RCC 7860 (cell line): ENCODE measurements at regions not wholly inside any gene's neighbourhood (a gene's known extent, or its start where the extent isn't known, plus 50 kb on each side); places are given as distances from the start of the nearest gene placed in this dataset.

Experiments used
- DNase-seq: peaks from one replicate; pipeline ENCODE4 v3.0.0-alpha.2; 2015; ENCODE audit warnings: low spot score
- FAIRE-seq: peaks from 2 replicates; lab custom pipeline; 2012; peaks lifted over from hg19 to GRCh38; lab: Jason Lieb, UNC

GRCh38 chr4:123898946-123899666 is 502.5 kb downstream of the SPRY1 start:
- FAIRE-seq, result no peak
- DNase-seq, result no peak

GRCh38 chr4:123904882-123905281 is 508.3 kb downstream of the SPRY1 start:
- no peak for DNase-seq
- no peak for FAIRE-seq

GRCh38 chr4:123913598-123913997 is 517.0 kb downstream of the SPRY1 start:
- no peak for DNase-seq
- FAIRE-seq, result no peak

DNA sequence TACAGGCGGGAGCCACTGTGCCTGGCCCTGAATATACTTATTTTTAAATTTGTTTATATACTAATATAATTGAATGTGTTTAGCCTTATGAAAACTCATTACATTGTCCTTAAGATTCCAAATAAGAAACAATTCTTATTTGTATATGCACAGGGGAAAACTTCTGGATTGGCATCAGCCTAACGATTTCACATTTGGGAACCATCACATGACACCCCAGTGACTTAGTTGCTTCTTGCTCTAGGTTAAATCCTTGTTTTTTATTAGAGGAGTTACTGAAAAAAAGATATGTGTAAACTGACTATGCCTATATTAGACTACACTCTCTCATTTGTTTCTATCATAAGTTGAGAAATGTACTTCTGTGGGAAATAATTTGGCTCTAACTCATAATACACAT is 520.2 kb downstream of the SPRY1 start:
- DNase-seq, result no peak

DNA sequence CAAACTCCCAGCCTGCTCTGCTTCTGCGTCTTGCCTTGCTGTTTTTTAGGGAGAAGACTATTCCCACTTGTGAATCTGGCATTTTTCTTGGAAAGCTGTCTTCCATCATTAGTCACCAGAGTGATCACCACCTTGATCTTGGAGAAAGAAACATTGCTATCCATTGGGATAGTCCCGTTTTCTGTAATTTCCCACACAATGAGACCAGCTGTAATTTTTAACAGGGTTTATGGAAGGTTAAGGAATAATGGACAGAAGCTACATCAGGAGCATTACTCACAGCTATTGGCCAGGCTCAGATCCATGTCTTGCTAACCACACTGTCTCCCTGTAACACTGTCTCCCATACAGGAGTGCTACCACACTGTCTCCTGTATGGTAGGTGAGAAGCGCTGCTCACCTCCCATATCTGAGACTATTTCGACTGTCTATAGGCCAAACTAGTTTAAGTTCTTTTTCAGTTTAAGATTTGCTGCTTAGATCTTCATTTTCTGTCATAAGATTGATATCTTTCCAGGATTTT is 523.0 kb downstream of the SPRY1 start:
- DNase-seq, result no peak

More for the DNA sequence above, 520.2 kb downstream of the SPRY1 start:
- FAIRE-seq, result no peak

DNA sequence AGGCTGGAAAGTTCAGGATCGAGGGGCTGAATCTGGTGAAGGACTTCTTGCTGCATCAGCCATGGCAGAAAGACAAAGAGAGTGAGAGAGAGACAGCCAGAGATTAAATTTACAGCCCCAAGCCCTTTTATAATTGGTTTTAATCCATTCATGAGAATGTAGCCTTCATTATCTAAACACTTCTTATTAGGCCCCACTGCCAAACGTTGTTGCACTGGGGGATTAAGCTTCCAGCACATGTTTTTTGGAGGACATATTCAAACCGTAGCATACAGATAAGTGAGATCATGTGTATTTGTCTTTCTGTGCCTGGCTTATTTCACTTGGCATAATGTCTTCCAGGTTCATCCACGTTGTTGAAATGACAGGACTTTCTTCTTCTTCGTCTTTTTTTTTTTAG is 524.7 kb downstream of the SPRY1 start:
- FAIRE-seq (no peak), DNase-seq (no peak)

More for the DNA sequence above, 523.0 kb downstream of the SPRY1 start:
- FAIRE-seq, result no peak

GRCh38 chr4:123922847-123923246 is 526.3 kb downstream of the SPRY1 start:
- FAIRE-seq (no peak), DNase-seq (no peak)

DNA sequence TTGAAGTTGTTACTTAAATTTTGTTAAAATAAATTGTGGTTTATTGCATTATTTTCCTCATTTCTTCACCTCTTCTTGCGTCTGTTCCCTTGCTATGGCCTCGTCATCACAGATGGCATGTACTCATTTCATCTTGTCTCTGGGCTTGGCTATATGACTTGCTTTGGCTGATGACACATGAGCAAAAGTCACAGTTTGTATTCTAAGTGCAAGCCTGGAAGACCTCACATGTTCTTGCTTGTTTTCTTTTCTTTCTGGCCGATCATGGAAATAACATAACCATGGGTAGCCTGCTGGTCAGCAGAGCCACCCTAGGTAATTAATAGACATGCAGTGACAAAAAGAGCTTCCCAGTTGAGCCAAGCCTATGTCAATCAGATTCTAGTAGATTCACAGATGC is 527.9 kb downstream of the SPRY1 start:
- FAIRE-seq (no peak), DNase-seq (no peak)

DNA sequence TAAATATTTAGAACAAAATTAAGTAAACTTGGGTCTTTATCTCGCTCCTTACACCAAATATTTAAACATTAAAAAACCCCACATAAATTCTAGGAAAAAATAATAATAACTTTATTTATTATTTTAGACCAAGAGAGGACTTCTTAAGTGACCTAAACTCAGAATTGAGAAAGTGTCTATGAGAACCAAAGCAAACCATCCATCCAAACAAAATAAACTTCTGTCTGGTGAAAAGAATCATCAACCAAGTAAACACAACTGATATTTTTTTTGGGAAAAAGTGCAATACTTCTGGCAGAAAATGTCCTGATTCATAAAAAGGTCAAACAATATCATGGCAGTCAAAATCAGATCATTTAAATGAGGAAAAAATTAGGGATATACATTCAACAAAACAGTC is 533.0 kb downstream of the SPRY1 start:
- no peak for FAIRE-seq

DNA sequence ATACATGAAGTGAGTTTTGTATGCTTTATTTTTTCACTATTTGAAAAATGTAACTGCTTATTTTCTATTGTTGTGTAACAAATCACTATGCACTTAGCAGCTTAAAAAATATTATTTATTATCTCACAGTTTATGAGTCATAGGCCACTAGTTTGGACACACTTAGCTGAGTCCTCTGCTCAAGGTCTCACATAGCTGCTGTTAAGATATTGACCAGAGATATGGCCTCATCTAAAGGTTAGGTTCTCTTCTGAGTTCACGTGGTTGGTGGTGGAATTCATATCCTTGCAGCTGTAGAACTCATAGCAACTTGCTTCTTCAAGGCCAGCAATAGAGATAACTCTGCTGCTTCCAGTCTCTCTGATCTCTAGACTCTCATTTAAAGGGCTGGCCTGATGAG is 534.4 kb downstream of the SPRY1 start:
- FAIRE-seq (no peak), DNase-seq (no peak)

More for the DNA sequence above, 533.0 kb downstream of the SPRY1 start:
- no peak for DNase-seq

GRCh38 chr4:123934096-123934495 is 537.5 kb downstream of the SPRY1 start:
- FAIRE-seq (no peak), DNase-seq (no peak)

DNA sequence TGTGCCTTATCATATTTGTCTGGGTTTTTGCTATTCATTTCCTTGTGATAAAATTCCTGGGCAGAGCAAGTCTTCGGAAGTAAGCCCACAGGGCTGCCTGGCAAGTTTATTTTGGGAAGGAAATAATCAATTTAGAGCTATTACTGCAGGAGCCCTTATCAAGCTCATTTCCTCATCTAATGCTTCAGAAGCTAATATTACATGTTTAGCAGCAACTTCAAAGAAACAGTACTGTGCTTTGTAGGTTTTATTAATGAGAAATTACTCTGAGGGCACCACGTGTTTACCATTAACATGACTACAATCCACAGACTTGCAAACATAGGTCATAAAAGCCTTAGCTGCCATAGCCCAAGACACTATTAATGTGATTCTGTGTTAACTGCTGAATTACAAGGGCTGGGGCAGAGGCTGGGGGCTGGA is 540.0 kb downstream of the SPRY1 start:
- no peak for FAIRE-seq
- no peak for DNase-seq

GRCh38 chr4:123937581-123937980 is 541.0 kb downstream of the SPRY1 start:
- FAIRE-seq (no peak), DNase-seq (no peak)

DNA sequence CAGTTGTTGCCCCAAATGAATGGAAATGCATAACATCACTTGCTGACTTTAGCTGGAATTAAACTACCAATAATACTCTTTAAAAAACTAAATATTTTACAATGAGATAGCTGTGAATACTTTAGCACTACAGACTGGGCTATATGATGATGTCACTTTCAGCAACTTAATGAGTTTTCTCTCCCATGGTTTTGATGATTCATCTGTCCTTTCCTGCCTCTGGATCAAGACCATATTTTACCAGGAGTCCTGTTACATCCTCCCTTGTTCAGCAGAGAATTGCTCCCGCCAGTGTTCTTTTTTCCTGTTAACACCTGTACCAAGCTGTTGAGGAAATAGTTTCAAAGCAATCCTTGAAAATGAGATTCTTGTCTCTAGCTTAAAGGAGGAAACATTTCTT is 543.0 kb downstream of the SPRY1 start:
- peak; percentile 42 for DNase-seq
- no peak for FAIRE-seq

DNA sequence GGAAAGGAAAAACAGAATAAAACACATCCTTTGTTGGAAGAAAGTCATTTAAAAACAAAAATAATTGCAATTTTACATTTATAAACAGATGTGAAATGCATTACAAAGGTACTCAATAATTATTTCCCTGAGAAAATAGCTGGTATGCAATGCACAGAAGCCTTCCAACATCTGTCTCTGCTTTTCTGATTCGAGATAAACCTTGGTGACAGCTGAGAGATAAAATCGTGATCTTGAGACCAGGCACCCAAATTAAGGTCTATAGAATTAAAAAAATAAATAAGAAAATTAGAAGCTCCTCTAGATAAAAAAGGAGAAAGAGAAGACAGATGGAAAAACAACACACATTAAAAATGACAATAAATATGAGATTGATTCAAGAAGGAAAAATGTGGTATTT is 544.0 kb downstream of the SPRY1 start:
- FAIRE-seq, result no peak
- DNase-seq, result no peak

DNA sequence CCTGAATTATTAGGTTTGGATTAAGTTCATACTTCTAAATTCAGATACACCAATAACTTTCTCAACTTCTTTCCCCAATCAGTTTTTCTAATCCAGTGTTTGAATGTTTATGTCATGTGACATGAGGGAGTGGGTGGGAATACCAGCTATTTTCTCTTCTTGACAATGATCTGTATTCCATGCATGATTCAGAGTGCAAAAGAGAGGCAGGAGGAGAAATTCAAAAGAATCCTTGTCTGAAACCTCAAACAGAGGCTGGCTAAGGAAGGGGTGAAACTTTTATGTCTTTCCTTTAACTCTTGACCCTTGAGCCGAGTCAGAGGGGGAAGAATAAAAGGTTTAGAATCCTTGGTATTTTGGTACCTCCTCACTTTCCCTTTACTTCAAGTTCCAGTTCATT is 544.7 kb downstream of the SPRY1 start:
- FAIRE-seq, result no peak
- no peak for DNase-seq

GRCh38 chr4:123943976-123944375 is 547.4 kb downstream of the SPRY1 start:
- DNase-seq (no peak), FAIRE-seq (no peak)

DNA sequence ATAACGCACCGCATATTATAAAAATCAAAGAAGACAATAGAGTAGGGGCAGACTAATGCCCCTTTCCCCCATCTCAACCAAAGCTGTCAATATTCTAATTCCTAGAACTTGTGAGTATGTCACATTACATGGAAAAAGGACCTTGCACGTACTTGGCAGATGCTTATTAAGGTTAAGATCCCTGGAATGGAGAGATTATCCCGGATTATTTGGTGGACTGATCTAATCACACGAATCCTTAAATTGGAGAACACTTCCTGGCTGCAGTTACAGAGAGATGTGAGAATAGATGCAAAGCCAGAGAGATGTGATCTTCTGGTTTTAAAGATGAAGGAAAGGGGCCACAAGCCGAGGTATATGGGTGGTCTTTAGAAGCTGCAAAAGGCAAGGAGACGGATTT is 548.7 kb downstream of the SPRY1 start:
- DNase-seq (no peak), FAIRE-seq (no peak)

- DNase-seq (no peak), FAIRE-seq (no peak)
Measured at GRCh38 chr4:123950530-123950929, 553.9 kb downstream of the SPRY1 start.

GRCh38 chr4:123952530-123953274 is 556.1 kb downstream of the SPRY1 start:
- no peak for DNase-seq
- no peak for FAIRE-seq

DNA sequence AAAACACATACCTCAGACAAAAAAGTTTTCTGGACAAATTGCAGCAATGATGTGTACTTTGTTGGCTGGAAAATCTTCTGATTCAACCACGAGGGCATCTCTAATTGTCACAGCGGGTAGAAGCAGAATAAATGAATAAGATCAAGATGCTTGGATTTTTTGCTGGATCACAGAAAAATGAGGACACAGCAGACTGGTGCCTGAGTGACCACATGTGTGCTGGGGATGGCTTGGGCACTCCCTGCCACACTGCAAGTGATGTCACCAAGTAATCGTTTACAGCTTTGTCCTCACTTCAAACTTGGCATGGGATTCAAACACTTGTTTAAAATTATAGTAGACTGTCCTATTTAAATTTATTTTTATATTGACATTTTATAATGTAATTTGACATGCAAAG is 557.0 kb downstream of the SPRY1 start:
- DNase-seq (no peak), FAIRE-seq (no peak)

GRCh38 chr4:123954220-123954619 is 557.6 kb downstream of the SPRY1 start:
- FAIRE-seq, result no peak
- no peak for DNase-seq
